Activated naive CD4-positive, alpha-beta T cell treated with anti-CD3 and anti-CD28 coated beads, Interleukin-2, amount 50 U/mL, for 24 hours (primary cell): ENCODE measurements at regions not wholly inside any gene's neighbourhood (a gene's known extent, or its start where the extent isn't known, plus 50 kb on each side); places are given as distances from the start of the nearest gene placed in this dataset.
"Not testable (repeated sequence)": the region's sequence is repeated elsewhere in the genome, so short reads cannot be mapped to it uniquely, and the experiment has no call there.

ENCODE experiments used
- H3K27ac Mint-ChIP-seq: one replicate; pipeline ENCODE4 v1.8.0; 2021; ENCODE audit warnings: mild to moderate bottlenecking, mixed read lengths
- H3K27me3 Mint-ChIP-seq: one replicate; pipeline ENCODE4 v1.8.0; 2021; ENCODE audit warnings: mixed read lengths
- H3K36me3 Mint-ChIP-seq: one replicate; pipeline ENCODE4 v1.8.0; 2021; ENCODE audit warnings: mixed read lengths
- H3K4me1 Mint-ChIP-seq: one replicate; pipeline ENCODE4 v1.8.0; 2021; ENCODE audit warnings: mixed read lengths
- H3K4me3 Mint-ChIP-seq: one replicate; pipeline ENCODE4 v1.8.0; 2021; ENCODE audit warnings: mild to moderate bottlenecking, mixed read lengths
- H3K9me3 Mint-ChIP-seq: one replicate; pipeline ENCODE4 v1.8.0; 2021; ENCODE audit warnings: mixed read lengths

- H3K9me3 Mint-ChIP-seq = peaks cover 5% of the 10 kb centered on the region
- H3K4me3 Mint-ChIP-seq = no peak overlapping the region
- H3K4me1 Mint-ChIP-seq = no peaks in the 10 kb centered on the region
- no peak overlapping the region for H3K27ac Mint-ChIP-seq
- H3K36me3 Mint-ChIP-seq = no peaks in the 10 kb centered on the region
- H3K27me3 Mint-ChIP-seq = no peaks in the 10 kb centered on the region
Measured at GRCh38 chr4:45324455-45325417, 598.4 kb upstream of the GNPDA2 start.

- H3K27me3 Mint-ChIP-seq = no peaks in the 10 kb centered on the region
- no peaks in the 10 kb centered on the region for H3K36me3 Mint-ChIP-seq
- H3K4me1 Mint-ChIP-seq = no peaks in the 10 kb centered on the region
- no peak overlapping the region for H3K27ac Mint-ChIP-seq
- H3K4me3 Mint-ChIP-seq = no peak overlapping the region
- H3K9me3 Mint-ChIP-seq = peaks cover 5% of the 10 kb centered on the region
Measured at GRCh38 chr4:45323453-45324058, 597.2 kb upstream of the GNPDA2 start.

GRCh38 chr4:45317739-45318138 is 591.4 kb upstream of the GNPDA2 start:
- Mint-ChIP-seq H3K4me3 (no peak overlapping the region), H3K4me1 (no peaks in the 10 kb centered on the region), H3K27ac (no peak overlapping the region), H3K9me3 (peaks cover 5% of the 10 kb centered on the region), H3K36me3 (no peaks in the 10 kb centered on the region), H3K27me3 (no peaks in the 10 kb centered on the region)

- Mint-ChIP-seq H3K27me3 (no peaks in the 10 kb centered on the region), H3K4me1 (no peaks in the 10 kb centered on the region), H3K9me3 (peaks cover 9% of the 10 kb centered on the region), H3K4me3 (no peak overlapping the region), H3K36me3 (no peaks in the 10 kb centered on the region), H3K27ac (no peak overlapping the region)
Measured at GRCh38 chr4:45317276-45317675, 590.9 kb upstream of the GNPDA2 start.

- Mint-ChIP-seq H3K9me3 (peaks cover 10% of the 10 kb centered on the region), H3K27ac (no peak overlapping the region), H3K27me3 (no peaks in the 10 kb centered on the region), H3K36me3 (no peaks in the 10 kb centered on the region), H3K4me1 (no peaks in the 10 kb centered on the region), H3K4me3 (no peak overlapping the region)
Measured at GRCh38 chr4:45316257-45316656, 589.9 kb upstream of the GNPDA2 start.

GRCh38 chr4:45302828-45303227 is 576.5 kb upstream of the GNPDA2 start:
- Mint-ChIP-seq H3K4me1 (no peaks in the 10 kb centered on the region), H3K9me3 (peaks cover 10% of the 10 kb centered on the region), H3K27ac (no peak overlapping the region), H3K4me3 (no peak overlapping the region), H3K27me3 (no peaks in the 10 kb centered on the region), H3K36me3 (no peaks in the 10 kb centered on the region)

- H3K4me3 Mint-ChIP-seq = no peak overlapping the region
- no peaks in the 10 kb centered on the region for H3K36me3 Mint-ChIP-seq
- no peak overlapping the region for H3K27ac Mint-ChIP-seq
- H3K9me3 Mint-ChIP-seq = peaks cover 13% of the 10 kb centered on the region
- no peaks in the 10 kb centered on the region for H3K27me3 Mint-ChIP-seq
- no peaks in the 10 kb centered on the region for H3K4me1 Mint-ChIP-seq
Measured at GRCh38 chr4:45294464-45294863, 568.1 kb upstream of the GNPDA2 start.

GRCh38 chr4:45293335-45293734 is 567.0 kb upstream of the GNPDA2 start:
- H3K27me3 Mint-ChIP-seq = no peaks in the 10 kb centered on the region
- H3K4me3 Mint-ChIP-seq = no peak overlapping the region
- no peak overlapping the region for H3K27ac Mint-ChIP-seq
- H3K4me1 Mint-ChIP-seq = no peaks in the 10 kb centered on the region
- H3K9me3 Mint-ChIP-seq = peaks cover 12% of the 10 kb centered on the region
- no peaks in the 10 kb centered on the region for H3K36me3 Mint-ChIP-seq

- H3K4me3 Mint-ChIP-seq = no peak overlapping the region
- H3K36me3 Mint-ChIP-seq = no peaks in the 10 kb centered on the region
- peaks cover 7% of the 10 kb centered on the region for H3K9me3 Mint-ChIP-seq
- H3K4me1 Mint-ChIP-seq = no peaks in the 10 kb centered on the region
- H3K27me3 Mint-ChIP-seq = no peaks in the 10 kb centered on the region
- H3K27ac Mint-ChIP-seq = no peak overlapping the region
Measured at GRCh38 chr4:45292844-45293243, 566.5 kb upstream of the GNPDA2 start.

GRCh38 chr4:45284400-45285085 is 558.2 kb upstream of the GNPDA2 start:
- Mint-ChIP-seq H3K4me3 (no peak overlapping the region), H3K4me1 (no peaks in the 10 kb centered on the region), H3K27me3 (no peaks in the 10 kb centered on the region), H3K27ac (no peak overlapping the region), H3K9me3 (peaks cover 4% of the 10 kb centered on the region), H3K36me3 (no peaks in the 10 kb centered on the region)

- no peaks in the 10 kb centered on the region for H3K27me3 Mint-ChIP-seq
- H3K9me3 Mint-ChIP-seq = peaks cover 8% of the 10 kb centered on the region
- no peak overlapping the region for H3K27ac Mint-ChIP-seq
- no peaks in the 10 kb centered on the region for H3K36me3 Mint-ChIP-seq
- H3K4me3 Mint-ChIP-seq = no peak overlapping the region
- H3K4me1 Mint-ChIP-seq = no peaks in the 10 kb centered on the region
Measured at GRCh38 chr4:45283352-45283751, 557.0 kb upstream of the GNPDA2 start.

- Mint-ChIP-seq H3K27ac (no peak overlapping the region), H3K4me3 (no peak overlapping the region), H3K36me3 (no peaks in the 10 kb centered on the region), H3K9me3 (peaks cover 4% of the 10 kb centered on the region), H3K4me1 (no peaks in the 10 kb centered on the region), H3K27me3 (no peaks in the 10 kb centered on the region)
Measured at GRCh38 chr4:45280121-45280520, 553.8 kb upstream of the GNPDA2 start.

- Mint-ChIP-seq H3K4me1 (no peaks in the 10 kb centered on the region), H3K36me3 (no peaks in the 10 kb centered on the region), H3K4me3 (no peak overlapping the region), H3K27ac (no peak overlapping the region), H3K27me3 (no peaks in the 10 kb centered on the region), H3K9me3 (peaks cover 11% of the 10 kb centered on the region)
Measured at GRCh38 chr4:45275862-45276261, 549.5 kb upstream of the GNPDA2 start.

- H3K27me3 Mint-ChIP-seq, H3K4me1 Mint-ChIP-seq, H3K4me3 Mint-ChIP-seq, H3K27ac Mint-ChIP-seq, H3K9me3 Mint-ChIP-seq, H3K36me3 Mint-ChIP-seq: not testable (repeated sequence)
Measured at GRCh38 chr4:45248106-45248505, 521.8 kb upstream of the GNPDA2 start.

GRCh38 chr4:45241976-45242375 is 515.6 kb upstream of the GNPDA2 start:
- peaks cover 10% of the 10 kb centered on the region for H3K9me3 Mint-ChIP-seq
- H3K27ac Mint-ChIP-seq = no peak overlapping the region
- no peaks in the 10 kb centered on the region for H3K27me3 Mint-ChIP-seq
- no peaks in the 10 kb centered on the region for H3K4me1 Mint-ChIP-seq
- H3K36me3 Mint-ChIP-seq = no peaks in the 10 kb centered on the region
- no peak overlapping the region for H3K4me3 Mint-ChIP-seq

GRCh38 chr4:45229206-45229605 is 502.9 kb upstream of the GNPDA2 start:
- Mint-ChIP-seq H3K27me3 (no peaks in the 10 kb centered on the region), H3K4me1 (no peaks in the 10 kb centered on the region), H3K27ac (no peak overlapping the region)

More at GRCh38 chr4:45229206-45229605, 502.9 kb upstream of the GNPDA2 start:
- Mint-ChIP-seq H3K9me3 (no peaks in the 10 kb centered on the region), H3K4me3 (no peak overlapping the region), H3K36me3 (no peaks in the 10 kb centered on the region)
